HEK293 (cell line): ENCODE measurements at regions not wholly inside any gene's neighbourhood (a gene's known extent, or its start where the extent isn't known, plus 50 kb on each side); places are given as distances from the start of the nearest gene placed in this dataset.
A peak's percentile ranks its signal among the peaks of the same experiment; 100 is the strongest.

Experiments used
- CTCF ChIA-PET: fragments of 350-600 bp; formaldehyde crosslinking; extraction: SDS; loops from one replicate; lab custom pipeline; 2021; ENCODE audit warnings: antibody characterized with exemption; lab: Yijun Ruan, JAX
- POLR2A ChIA-PET: fragments of 300-600 bp; formaldehyde crosslinking; extraction: SDS; loops from one replicate; lab custom pipeline; 2020; ENCODE audit warnings: antibody characterized with exemption, inconsistent platforms; lab: Yijun Ruan, JAX
- H3K27ac ChIP-seq: fragments of 200-500 bp; sonication (Bioruptor generic); 2 replicates; pipeline ENCODE4 v1.5.1; 2014; ENCODE audit warnings: low read depth, low read length, control low read depth, inconsistent platforms; ENCODE audit errors: extremely low read depth
- H3K36me3 ChIP-seq, 2 experiments: fragments of 200-500 bp in 1 of 2; sonication (Bioruptor generic) in 1 of 2; 1 replicate in 1 of 2; 2 replicates in 1 of 2; pipeline ENCODE4 v1.5.1; 2014 to 2017; ENCODE audit warnings: inconsistent platforms in 2 of 2, low read length in 2 of 2; ENCODE audit not compliant: control insufficient read depth in 2 of 2, insufficient read depth in 1 of 2
- H3K4me1 ChIP-seq: fragments of 200-500 bp; sonication (Bioruptor generic); 2 replicates; pipeline ENCODE4 v1.5.1; 2014; ENCODE audit warnings: mild to moderate bottlenecking, low read length, inconsistent platforms; ENCODE audit not compliant: control insufficient read depth, insufficient read depth
- H3K4me3 ChIP-seq: 2 replicates; pipeline ENCODE4 v1.5.1; 2011; ENCODE audit warnings: low read depth, mild to moderate bottlenecking, control low read depth, low read length, moderate library complexity
- H3K9me3 ChIP-seq: fragments of 200-500 bp; sonication (Bioruptor generic); 2 replicates; pipeline ENCODE4 v1.5.1; 2014; ENCODE audit warnings: low read depth, low read length, inconsistent platforms; ENCODE audit not compliant: control insufficient read depth, insufficient read depth
- YY1 ChIP-seq: fragments of 450-650 bp; formaldehyde crosslinking; IDR thresholded peaks from 2 replicates; pipeline ENCODE4 v1.5.1; 2018; ENCODE audit warnings: missing biosample characterization, missing genetic modification characterization
- ZEB2 ChIP-seq: fragments of 450-650 bp; formaldehyde crosslinking; IDR thresholded peaks from 2 replicates; pipeline ENCODE4 v1.5.1; 2016; ENCODE audit warnings: missing biosample characterization, missing genetic modification characterization
- ZFHX2 ChIP-seq: fragments of 450-650 bp; formaldehyde crosslinking; conservative IDR thresholded peaks from 2 replicates; pipeline ENCODE4 v1.5.1; 2016; ENCODE audit warnings: missing biosample characterization, missing genetic modification characterization
- ZIC2 ChIP-seq: fragments of 450-650 bp; formaldehyde crosslinking; IDR thresholded peaks from 2 replicates; pipeline ENCODE4 v1.5.1; 2016; ENCODE audit warnings: missing biosample characterization, missing genetic modification characterization
- ZNF501 ChIP-seq: fragments of 450-650 bp; formaldehyde crosslinking; IDR thresholded peaks from 2 replicates; pipeline ENCODE4 v1.5.1; 2016; ENCODE audit warnings: missing biosample characterization, missing genetic modification characterization
- ZNF518A ChIP-seq: fragments of 450-650 bp; formaldehyde crosslinking; conservative IDR thresholded peaks from 2 replicates; pipeline ENCODE4 v1.5.1; 2016; ENCODE audit warnings: low read depth, missing biosample characterization, missing genetic modification characterization
- ZNF529 ChIP-seq: fragments of 450-650 bp; formaldehyde crosslinking; IDR thresholded peaks from 2 replicates; pipeline ENCODE4 v1.5.1; 2017; ENCODE audit warnings: missing genetic modification characterization, missing biosample characterization; ENCODE audit not compliant: insufficient replicate concordance
- ZNF600 ChIP-seq: fragments of 450-650 bp; formaldehyde crosslinking; IDR thresholded peaks from 2 replicates; pipeline ENCODE4 v1.5.1; 2016; ENCODE audit warnings: missing biosample characterization, missing genetic modification characterization
- ZNF660 ChIP-seq: fragments of 450-650 bp; IDR thresholded peaks from 2 replicates; pipeline ENCODE4 v1.5.1; 2018; ENCODE audit warnings: missing biosample characterization, mild to moderate bottlenecking, missing genetic modification characterization
- ZNF843 ChIP-seq: fragments of 450-650 bp; formaldehyde crosslinking; IDR thresholded peaks from 2 replicates; pipeline ENCODE4 v1.5.1; 2016; ENCODE audit warnings: missing biosample characterization, missing genetic modification characterization
- TF ChIP-seq, protein P1 (sequence below): fragments of 450-650 bp; formaldehyde crosslinking; IDR thresholded peaks from 2 replicates; pipeline ENCODE4 v1.5.1; 2017; ENCODE audit warnings: missing biosample characterization, missing genetic modification characterization

- Histone ChIP-seq H3K36me3 (no peaks in the 10 kb centered on the region), H3K27ac (no peak overlapping the region), H3K9me3 (no peaks in the 10 kb centered on the region), H3K4me3 (no peak overlapping the region), H3K4me1 (peaks cover 12% of the 10 kb centered on the region)
- TF ChIP-seq ZNF660: no peak
- TF ChIP-seq ZNF843: no peak
- TF ChIP-seq ZFHX2 (tag by site-specific recombination): no peak
- no peak for TF ChIP-seq ZNF529 (tag by site-specific recombination)
- TF ChIP-seq ZNF518A (tag by site-specific recombination): no peak
- no peak for TF ChIP-seq ZNF501
- ChIA-PET POLR2A (no interaction called here), CTCF (interaction anchor here (0.7 kb wide), 1 partner anchor 330 kb away, joined by 3 read pairs; no protein-coding TSS in a partner anchor)
Measured at GRCh38 chr1:229142471-229142870, 128.4 kb upstream of the RAB4A start.

GRCh38 chr1:229146647-229147046 is 124.3 kb upstream of the RAB4A start:
- POLR2A ChIA-PET: interaction anchor here (0.8 kb wide), 1 partner anchor 77 kb away, joined by 3 read pairs; no protein-coding TSS in a partner anchor
- no peaks in the 10 kb centered on the region for H3K9me3 ChIP-seq
- peaks cover 8% of the 10 kb centered on the region for H3K4me1 ChIP-seq
- TF ChIP-seq ZNF600 (tag by site-specific recombination): 0 out of 2 replicates have a peak, but pooled peaks have one; percentile 27
- TF ChIP-seq YY1 (tag by site-specific recombination): no peak
- CTCF ChIA-PET: interaction anchor here (0.5 to 1.7 kb wide), 5 partner anchors 9 to 110 kb away, joined by 3 to 7 read pairs (median 3); no protein-coding TSS in a partner anchor
- H3K27ac ChIP-seq: no peak overlapping the region
- H3K4me3 ChIP-seq: no peak overlapping the region
- no peaks in the 10 kb centered on the region for H3K36me3 ChIP-seq

- ChIA-PET POLR2A (no interaction called here), CTCF (interaction anchor here (0.5 to 1.8 kb wide), 5 partner anchors 9 to 455 kb away, joined by 3 to 7 read pairs (median 4); no protein-coding TSS in a partner anchor)
- Histone ChIP-seq H3K4me3 (no peak overlapping the region), H3K36me3 (no peaks in the 10 kb centered on the region), H3K4me1 (peaks cover 8% of the 10 kb centered on the region), H3K9me3 (no peaks in the 10 kb centered on the region)
- TF ChIP-seq ZFHX2 (tag by site-specific recombination) (peak; percentile 70), ZIC2 (tag by site-specific recombination) (0 out of 2 replicates have a peak, but pooled peaks have one; percentile 19), ZEB2 (tag by site-specific recombination) (no peak)
- TF ChIP-seq, protein P1, sequence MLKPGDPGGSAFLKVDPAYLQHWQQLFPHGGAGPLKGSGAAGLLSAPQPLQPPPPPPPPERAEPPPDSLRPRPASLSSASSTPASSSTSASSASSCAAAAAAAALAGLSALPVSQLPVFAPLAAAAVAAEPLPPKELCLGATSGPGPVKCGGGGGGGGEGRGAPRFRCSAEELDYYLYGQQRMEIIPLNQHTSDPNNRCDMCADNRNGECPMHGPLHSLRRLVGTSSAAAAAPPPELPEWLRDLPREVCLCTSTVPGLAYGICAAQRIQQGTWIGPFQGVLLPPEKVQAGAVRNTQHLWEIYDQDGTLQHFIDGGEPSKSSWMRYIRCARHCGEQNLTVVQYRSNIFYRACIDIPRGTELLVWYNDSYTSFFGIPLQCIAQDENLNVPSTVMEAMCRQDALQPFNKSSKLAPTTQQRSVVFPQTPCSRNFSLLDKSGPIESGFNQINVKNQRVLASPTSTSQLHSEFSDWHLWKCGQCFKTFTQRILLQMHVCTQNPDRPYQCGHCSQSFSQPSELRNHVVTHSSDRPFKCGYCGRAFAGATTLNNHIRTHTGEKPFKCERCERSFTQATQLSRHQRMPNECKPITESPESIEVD (tag by site-specific recombination): no peak
- TF ChIP-seq, all 188 proteins: peak for 2
- H3K27ac ChIP-seq: no peak overlapping the region
Measured at GRCh38 chr1:229147072-229147471, 123.8 kb upstream of the RAB4A start.
